Upper lobe of left lung (tissue), 4 donors: ENCODE measurements at regions not wholly inside any gene's neighbourhood (a gene's known extent, or its start where the extent isn't known, plus 50 kb on each side); places are given as distances from the start of the nearest gene placed in this dataset.

Experiments used
- CTCF ChIP-seq, 6 experiments: fragments of 450-650 bp in 4 of 6; fragments of 200-600 bp in 2 of 6; sonication (generic) in 2 of 6; IDR thresholded peaks; one replicate each; pipeline ENCODE4 v1.5.1; 2016 to 2019; ENCODE audit warnings: antibody characterized with exemption in 6 of 6
- EP300 ChIP-seq, 4 donors: sonication (generic); formaldehyde crosslinking; IDR thresholded peaks; one replicate each; pipeline ENCODE4 v1.5.1; 2017; ENCODE audit warnings: antibody characterized with exemption in 4 of 4, control low read depth in 2 of 4
- POLR2A ChIP-seq, 4 donors: fragments of 450-650 bp; IDR thresholded peaks; one replicate each; pipeline ENCODE4 v1.5.1; 2016 to 2017; ENCODE audit warnings: antibody characterized with exemption in 4 of 4, mild to moderate bottlenecking in 2 of 4
- POLR2AphosphoS5 ChIP-seq, 2 donors: sonication (generic); formaldehyde crosslinking; IDR thresholded peaks; one replicate each; pipeline ENCODE4 v1.5.1; 2017; ENCODE audit warnings: antibody characterized with exemption in 2 of 2

GRCh38 chr5:42089705-42090104 lies 164.6 kb downstream of the FBXO4 start:
- TF ChIP-seq POLR2A (IDR thresholded peaks at IDR 0.05) (no peak), CTCF (IDR thresholded peaks at IDR 0.05) (no peak), POLR2AphosphoS5 (IDR thresholded peaks at IDR 0.05) (no peak), EP300 (IDR thresholded peaks at IDR 0.05) (no peak)
